H9 (cell line): ENCODE measurements at regions not wholly inside any gene's neighbourhood (a gene's known extent, or its start where the extent isn't known, plus 50 kb on each side); places are given as distances from the start of the nearest gene placed in this dataset.

ENCODE experiments used
- DNase-seq: peaks from one replicate; pipeline ENCODE4 v3.0.0-alpha.2; 2017
- H2AFZ ChIP-seq: one replicate; pipeline ENCODE4 v1.6.1; 2013; ENCODE audit warnings: mild to moderate bottlenecking, low read length, control low read depth, moderate library complexity
- H2AK5ac ChIP-seq: 2 replicates; pipeline ENCODE4 v1.6.1; 2013; ENCODE audit warnings: low read length, control low read depth, mixed read lengths; ENCODE audit not compliant: insufficient read length
- H2BK120ac ChIP-seq: one replicate; pipeline ENCODE4 v1.6.1; 2013; ENCODE audit warnings: low read depth, mild to moderate bottlenecking, low read length, control low read depth, inconsistent platforms; ENCODE audit not compliant: poor library complexity, severe bottlenecking
- H2BK12ac ChIP-seq: 2 replicates; pipeline ENCODE4 v1.6.1; 2013; ENCODE audit warnings: low read length, control low read depth, mixed read lengths, low read depth; ENCODE audit not compliant: insufficient read length
- H2BK15ac ChIP-seq: 2 replicates; pipeline ENCODE4 v1.6.1; 2013; ENCODE audit warnings: low read depth, low read length, control low read depth
- H2BK20ac ChIP-seq: one replicate; pipeline ENCODE4 v1.6.1; 2013; ENCODE audit warnings: low read depth, mild to moderate bottlenecking, low read length, control low read depth, inconsistent platforms; ENCODE audit not compliant: poor library complexity, severe bottlenecking
- H2BK5ac ChIP-seq: 2 replicates; pipeline ENCODE4 v1.6.1; 2013; ENCODE audit warnings: low read length, control low read depth, mixed read lengths; ENCODE audit not compliant: insufficient read length
- H3K14ac ChIP-seq: 2 replicates; pipeline ENCODE4 v1.6.1; 2013; ENCODE audit warnings: low read length, control low read depth; ENCODE audit not compliant: insufficient read depth
- H3K18ac ChIP-seq: 2 replicates; pipeline ENCODE4 v1.6.1; 2013; ENCODE audit warnings: low read depth, mild to moderate bottlenecking, mixed read lengths, low read length, control low read depth; ENCODE audit not compliant: insufficient read length
- H3K23ac ChIP-seq: 2 replicates; pipeline ENCODE4 v1.6.1; 2013; ENCODE audit warnings: low read length, control low read depth, mixed read lengths, low read depth; ENCODE audit not compliant: insufficient read length
- H3K23me2 ChIP-seq: 2 replicates; pipeline ENCODE4 v1.6.1; 2013; ENCODE audit warnings: low read depth, mild to moderate bottlenecking, mixed read lengths, low read length, control low read depth; ENCODE audit not compliant: insufficient read length, poor library complexity, severe bottlenecking
- H3K27ac ChIP-seq: 2 replicates; pipeline ENCODE4 v1.5.1; 2013; ENCODE audit warnings: low read length, control low read depth, mixed read lengths, low read depth; ENCODE audit not compliant: insufficient read length
- H3K27me3 ChIP-seq: 2 replicates; pipeline ENCODE4 v1.6.1; 2013; ENCODE audit warnings: low read length, control low read depth, inconsistent platforms; ENCODE audit not compliant: insufficient read depth
- H3K4ac ChIP-seq: 2 replicates; pipeline ENCODE4 v1.6.1; 2013; ENCODE audit warnings: low read depth, mild to moderate bottlenecking, control low read depth, inconsistent platforms, low read length, moderate library complexity
- H3K4me1 ChIP-seq: 2 replicates; pipeline ENCODE4 v1.6.1; 2013; ENCODE audit warnings: low read length, control low read depth, inconsistent platforms; ENCODE audit not compliant: insufficient read depth
- H3K4me2 ChIP-seq: 2 replicates; pipeline ENCODE4 v1.6.1; 2013; ENCODE audit warnings: low read length, control low read depth, mixed read lengths; ENCODE audit not compliant: insufficient read length, insufficient read depth
- H3K56ac ChIP-seq: 2 replicates; pipeline ENCODE4 v1.6.1; 2013; ENCODE audit warnings: low read depth, mild to moderate bottlenecking, mixed read lengths, low read length, control low read depth; ENCODE audit not compliant: insufficient read length
- H3K79me1 ChIP-seq: 2 replicates; pipeline ENCODE4 v1.6.1; 2013; ENCODE audit warnings: low read depth, mild to moderate bottlenecking, moderate library complexity, low read length, control low read depth, inconsistent platforms; ENCODE audit not compliant: insufficient read depth, poor library complexity, severe bottlenecking
- H3K79me2 ChIP-seq: 2 replicates; pipeline ENCODE4 v1.6.1; 2013; ENCODE audit warnings: low read length, control low read depth, inconsistent platforms; ENCODE audit not compliant: insufficient read depth
- H3K9ac ChIP-seq: 2 replicates; pipeline ENCODE4 v1.6.1; 2013; ENCODE audit warnings: low read length, control low read depth, mixed read lengths; ENCODE audit not compliant: insufficient read length; ENCODE audit errors: extremely low read depth
- H3K9me3 ChIP-seq: one replicate; pipeline ENCODE4 v1.6.1; 2013; ENCODE audit warnings: low read depth, low read length, inconsistent platforms; ENCODE audit not compliant: control insufficient read depth
- H3T11ph ChIP-seq: one replicate; pipeline ENCODE4 v1.6.1; 2013; ENCODE audit warnings: mild to moderate bottlenecking, low read length, control low read depth, inconsistent platforms
- H4K20me1 ChIP-seq: one replicate; pipeline ENCODE4 v1.6.1; 2013; ENCODE audit not compliant: control insufficient read depth, insufficient read length, insufficient read depth
- H4K5ac ChIP-seq: 2 replicates; pipeline ENCODE4 v1.6.1; 2013; ENCODE audit warnings: low read depth, mild to moderate bottlenecking, mixed read lengths, low read length, control low read depth; ENCODE audit not compliant: insufficient read length
- H4K8ac ChIP-seq: replicated peaks from 2 replicates; pipeline ENCODE4 v1.6.1; 2013; ENCODE audit warnings: low read length, control low read depth, mixed read lengths, low read depth; ENCODE audit not compliant: insufficient read length
- H4K91ac ChIP-seq: 2 replicates; pipeline ENCODE4 v1.6.1; 2013; ENCODE audit warnings: low read depth, mild to moderate bottlenecking, moderate library complexity, mixed read lengths, low read length, control low read depth; ENCODE audit not compliant: insufficient read length
- H3K27ac Mint-ChIP-seq, 3 experiments: 2 replicates in 2 of 3; 3 replicates in 1 of 3; pipeline ENCODE4 v1.8.0; 2020 to 2021; ENCODE audit warnings: mixed read lengths in 3 of 3, mild to moderate bottlenecking in 1 of 3, moderate library complexity in 1 of 3
- H3K27me3 Mint-ChIP-seq: 2 replicates; pipeline ENCODE4 v1.8.0; 2021; ENCODE audit warnings: low read depth, mild to moderate bottlenecking, moderate library complexity, mixed read lengths
- H3K36me3 Mint-ChIP-seq, 3 experiments: 2 replicates in 2 of 3; 3 replicates in 1 of 3; pipeline ENCODE4 v1.8.0; 2020 to 2021; ENCODE audit warnings: low read depth in 3 of 3, mixed read lengths in 3 of 3; ENCODE audit not compliant: insufficient read depth in 1 of 3
- H3K4me1 Mint-ChIP-seq, 2 experiments: 2 replicates each; pipeline ENCODE4 v1.8.0; 2020; ENCODE audit warnings: mixed read lengths in 2 of 2
- H3K4me3 Mint-ChIP-seq, 2 experiments: 2 replicates in 1 of 2; 3 replicates in 1 of 2; pipeline ENCODE4 v1.8.0; 2020 to 2021; ENCODE audit warnings: mild to moderate bottlenecking in 2 of 2, mixed read lengths in 2 of 2, moderate library complexity in 1 of 2
- H3K9me3 Mint-ChIP-seq, 2 experiments: 2 replicates in 1 of 2; 3 replicates in 1 of 2; pipeline ENCODE4 v1.8.0; 2020; ENCODE audit warnings: mild to moderate bottlenecking in 2 of 2, mixed read lengths in 2 of 2, moderate library complexity in 1 of 2
- WGBS: extraction: QIAGEN DNeasy Blood & Tissue Kit; methylation state at CpG from one replicate; pipeline ENCODE4 v1.1.7; 2013; ENCODE audit warnings: missing lambda C conversion rate, low lambda C conversion rate, mixed read lengths; ENCODE audit not compliant: insufficient read length; ENCODE audit errors: extremely low coverage; 5-methylcytosine and 5-hydroxymethylcytosine counted together
- TF ChIP-seq, protein P1 (sequence below): fragments of 200-600 bp; sonication (generic); conservative IDR thresholded peaks from 3 replicates; pipeline ENCODE4 v1.8.0; 2021; ENCODE audit warnings: antibody characterized with exemption, mild to moderate bottlenecking

DNA sequence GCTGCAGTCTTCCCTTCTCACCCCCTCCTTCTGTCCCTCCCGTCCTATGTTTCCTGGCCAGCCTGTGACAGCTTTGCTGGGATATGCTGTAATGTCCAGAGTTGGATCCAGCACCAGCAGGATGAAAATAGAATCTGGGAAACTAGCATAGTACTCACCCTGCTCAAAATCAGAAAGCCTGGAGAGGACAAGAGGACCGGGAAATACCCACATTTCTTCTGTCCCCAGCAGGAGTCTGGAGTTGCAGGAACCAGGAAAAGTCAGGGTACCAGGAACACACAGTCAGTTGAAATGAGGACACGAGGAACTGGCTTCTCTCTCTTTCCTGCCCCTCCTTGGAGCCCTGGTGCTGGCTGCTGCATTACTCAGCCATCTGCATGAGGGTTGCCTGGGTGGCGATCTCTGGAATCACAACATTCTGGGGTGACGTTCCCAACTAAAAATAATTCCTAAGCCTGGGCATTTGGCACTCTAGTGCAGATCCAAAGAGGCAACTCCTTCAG is 59.6 kb upstream of the NFIL3 start:
- H3K36me3 Mint-ChIP-seq = no peaks in the 10 kb centered on the region
- no peak overlapping the region for H3K18ac ChIP-seq
- no peaks in the 10 kb centered on the region for H3K79me1 ChIP-seq
- no peak overlapping the region for H4K5ac ChIP-seq
- TF ChIP-seq, protein P1, sequence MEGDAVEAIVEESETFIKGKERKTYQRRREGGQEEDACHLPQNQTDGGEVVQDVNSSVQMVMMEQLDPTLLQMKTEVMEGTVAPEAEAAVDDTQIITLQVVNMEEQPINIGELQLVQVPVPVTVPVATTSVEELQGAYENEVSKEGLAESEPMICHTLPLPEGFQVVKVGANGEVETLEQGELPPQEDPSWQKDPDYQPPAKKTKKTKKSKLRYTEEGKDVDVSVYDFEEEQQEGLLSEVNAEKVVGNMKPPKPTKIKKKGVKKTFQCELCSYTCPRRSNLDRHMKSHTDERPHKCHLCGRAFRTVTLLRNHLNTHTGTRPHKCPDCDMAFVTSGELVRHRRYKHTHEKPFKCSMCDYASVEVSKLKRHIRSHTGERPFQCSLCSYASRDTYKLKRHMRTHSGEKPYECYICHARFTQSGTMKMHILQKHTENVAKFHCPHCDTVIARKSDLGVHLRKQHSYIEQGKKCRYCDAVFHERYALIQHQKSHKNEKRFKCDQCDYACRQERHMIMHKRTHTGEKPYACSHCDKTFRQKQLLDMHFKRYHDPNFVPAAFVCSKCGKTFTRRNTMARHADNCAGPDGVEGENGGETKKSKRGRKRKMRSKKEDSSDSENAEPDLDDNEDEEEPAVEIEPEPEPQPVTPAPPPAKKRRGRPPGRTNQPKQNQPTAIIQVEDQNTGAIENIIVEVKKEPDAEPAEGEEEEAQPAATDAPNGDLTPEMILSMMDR = no peak
- H3K9ac ChIP-seq = no peak overlapping the region
- WGBS = no CpG with 5 or more reads among the region's 5 CpGs
- no peak for DNase-seq
- no peaks in the 10 kb centered on the region for H3K79me2 ChIP-seq
- no peak overlapping the region for H2BK15ac ChIP-seq
- no peak overlapping the region for H3K4me2 ChIP-seq
- no peak overlapping the region for H3K4me3 Mint-ChIP-seq
- H3K4me1 ChIP-seq = no peaks in the 10 kb centered on the region
- H2AFZ ChIP-seq = no peak overlapping the region
- H3K27ac ChIP-seq = no peak overlapping the region
- no peaks in the 10 kb centered on the region for H3K9me3 Mint-ChIP-seq
- no peaks in the 10 kb centered on the region for H3K23me2 ChIP-seq
- H2BK120ac ChIP-seq = no peak overlapping the region
- no peaks in the 10 kb centered on the region for H3K27me3 ChIP-seq
- H3K9me3 ChIP-seq = no peaks in the 10 kb centered on the region
- H2BK5ac ChIP-seq = no peak overlapping the region
- no peak overlapping the region for H2BK20ac ChIP-seq
- H4K8ac ChIP-seq = no peak overlapping the region
- H3K14ac ChIP-seq = no peak overlapping the region; the same call in 1 of the 2 replicates
- no peak overlapping the region for H2AK5ac ChIP-seq
- H3K4ac ChIP-seq = no peak overlapping the region
- 0 out of 2 replicates have a peak, but pooled peaks cover 1% of the 10 kb centered on the region for H3K27me3 Mint-ChIP-seq
- no peaks in the 10 kb centered on the region for H4K20me1 ChIP-seq
- H3K4me1 Mint-ChIP-seq = peaks cover 0 to under 1% of the 10 kb centered on the region in 2 experiments; a peak in 1 of 4 replicates
- no peak overlapping the region for H2BK12ac ChIP-seq
- H3K56ac ChIP-seq = no peak overlapping the region
- H4K91ac ChIP-seq = no peak overlapping the region
- H3K27ac Mint-ChIP-seq = no peak overlapping the region; a peak in 1 of 7 replicates
- H3T11ph ChIP-seq = no peak overlapping the region
- no peak overlapping the region for H3K23ac ChIP-seq
